ENCODE measurements at regions not wholly inside any gene's neighbourhood (a gene's known extent, or its start where the extent isn't known, plus 50 kb on each side); places are given as distances from the start of the nearest gene placed in this dataset.

- Histone ChIP-seq H3K27me3 (ENCODE audit: low read length) (peaks cover 32% of the 10 kb centered on the region), H3K9me3 (ENCODE audit: low read length) (no peaks in the 10 kb centered on the region), H3K9me2 (replicated peaks; ENCODE audit: low read length) (no peaks in the 10 kb centered on the region), H3K4me1 (ENCODE audit: insufficient read depth, low read length) (no peaks in the 10 kb centered on the region), H3K79me2 (ENCODE audit: low read length) (no peaks in the 10 kb centered on the region), H3F3A (ENCODE audit: low read length, unreplicated experiment) (no peaks in the 10 kb centered on the region), H3K27ac (ENCODE audit: low read length) (no peak overlapping the region), H3K36me3 (ENCODE audit: low read depth, low read length) (no peaks in the 10 kb centered on the region), H3K4me3 (ENCODE audit: low read length) (no peak overlapping the region), H4K20me1 (ENCODE audit: low read length) (no peaks in the 10 kb centered on the region), H2AFZ (ENCODE audit: low read length) (no peak overlapping the region), H3K9ac (ENCODE audit: low read length) (no peak overlapping the region), H3K4me2 (ENCODE audit: low read length) (no peak overlapping the region)
- TF ChIP-seq EZH2phosphoT487 (IDR thresholded peaks at IDR 0.05; ENCODE audit: borderline replicate concordance, low read length) (no peak), EZH2 (IDR thresholded peaks at IDR 0.05; ENCODE audit: low read length, unreplicated experiment) (no peak)
- ChIA-PET CTCF (no interaction called here), POLR2A (ENCODE audit: unreplicated experiment) (no interaction called here)
- ATAC-seq: no peak
- BruUV-seq (replicated peaks): no TSS peak
- intact Hi-C loops (cut with micrococcal nuclease): no loop called here
- DNase-seq: no peak
Measured at GRCh38 chr5:60516688-60517087, 183.3 kb downstream of the DEPDC1B start.

GRCh38 chr5:60514152-60514551 lies 185.8 kb downstream of the DEPDC1B start:
- no peak for TF ChIP-seq EZH2phosphoT487 (IDR thresholded peaks at IDR 0.05; ENCODE audit: borderline replicate concordance, low read length)
- no peak for TF ChIP-seq CTCF (conservative IDR thresholded peaks at IDR 0.05; ENCODE audit: low read depth, low read length)
- TF ChIP-seq EZH2 (IDR thresholded peaks at IDR 0.05; ENCODE audit: low read length, unreplicated experiment): no peak
- no peaks in the 10 kb centered on the region for H3F3A ChIP-seq (ENCODE audit: low read length, unreplicated experiment)
- CTCF ChIA-PET: no interaction called here
- no peak overlapping the region for H3K27ac ChIP-seq (ENCODE audit: low read length)
- H2AFZ ChIP-seq (ENCODE audit: low read length): no peak overlapping the region
- H3K4me2 ChIP-seq (ENCODE audit: low read length): no peak overlapping the region
- no peaks in the 10 kb centered on the region for H3K36me3 ChIP-seq (ENCODE audit: low read depth, low read length)
- H3K9ac ChIP-seq (ENCODE audit: low read length): no peak overlapping the region
- ATAC-seq (no peak), DNase-seq (no peak)
- no TSS peak for BruUV-seq (replicated peaks)
- H3K9me3 ChIP-seq (ENCODE audit: low read length): no peaks in the 10 kb centered on the region
- H3K4me1 ChIP-seq (ENCODE audit: insufficient read depth, low read length): no peaks in the 10 kb centered on the region
- H3K79me2 ChIP-seq (ENCODE audit: low read length): no peaks in the 10 kb centered on the region
- no peak overlapping the region for H3K4me3 ChIP-seq (ENCODE audit: low read length)
- intact Hi-C loops (cut with micrococcal nuclease): no loop called here
- H4K20me1 ChIP-seq (ENCODE audit: low read length): no peaks in the 10 kb centered on the region
- H3K27me3 ChIP-seq (ENCODE audit: low read length): peaks cover 12% of the 10 kb centered on the region
- POLR2A ChIA-PET (ENCODE audit: unreplicated experiment): no interaction called here
- no peaks in the 10 kb centered on the region for H3K9me2 ChIP-seq (replicated peaks; ENCODE audit: low read length)

GRCh38 chr5:60512117-60512516 lies 187.8 kb downstream of the DEPDC1B start:
- Histone ChIP-seq H3K36me3 (ENCODE audit: low read depth, low read length) (no peaks in the 10 kb centered on the region), H3K9ac (ENCODE audit: low read length) (no peak overlapping the region), H3K9me2 (replicated peaks; ENCODE audit: low read length) (no peaks in the 10 kb centered on the region), H3K9me3 (ENCODE audit: low read length) (no peaks in the 10 kb centered on the region), H3K4me2 (ENCODE audit: low read length) (no peak overlapping the region), H3F3A (ENCODE audit: low read length, unreplicated experiment) (no peaks in the 10 kb centered on the region), H3K79me2 (ENCODE audit: low read length) (no peaks in the 10 kb centered on the region), H3K27ac (ENCODE audit: low read length) (no peak overlapping the region), H3K4me3 (ENCODE audit: low read length) (no peak overlapping the region), H4K20me1 (ENCODE audit: low read length) (no peaks in the 10 kb centered on the region), H2AFZ (ENCODE audit: low read length) (no peak overlapping the region), H3K4me1 (ENCODE audit: insufficient read depth, low read length) (no peaks in the 10 kb centered on the region), H3K27me3 (ENCODE audit: low read length) (no peaks in the 10 kb centered on the region)
- CTCF ChIA-PET: no interaction called here
- no peak for TF ChIP-seq CTCF (conservative IDR thresholded peaks at IDR 0.05; ENCODE audit: low read depth, low read length)
- no peak for TF ChIP-seq EZH2 (IDR thresholded peaks at IDR 0.05; ENCODE audit: low read length, unreplicated experiment)
- no peak for TF ChIP-seq EZH2phosphoT487 (IDR thresholded peaks at IDR 0.05; ENCODE audit: borderline replicate concordance, low read length)
- POLR2A ChIA-PET (ENCODE audit: unreplicated experiment): no interaction called here
- intact Hi-C loops (cut with micrococcal nuclease): no loop called here
- no peak for DNase-seq
- BruUV-seq (replicated peaks): no TSS peak
- no peak for ATAC-seq
